HL-60 (cell line): ENCODE measurements at regions not wholly inside any gene's neighbourhood (a gene's known extent, or its start where the extent isn't known, plus 50 kb on each side); places are given as distances from the start of the nearest gene placed in this dataset.

Experiments used
- DNase-seq, 2 experiments: peaks; one replicate each; pipeline ENCODE4 v3.0.0-alpha.2; 2010 to 2020; ENCODE audit warnings: low read depth in 1 of 2, low spot score in 1 of 2
- H3K27ac ChIP-seq: fragments of 250-450 bp; sonication (Bioruptor Pico); replicated peaks from 2 replicates; pipeline ENCODE4 v1.5.1; 2020; ENCODE audit warnings: mild to moderate bottlenecking, moderate library complexity
- H3K27me3 ChIP-seq: fragments of 250-450 bp; sonication (Bioruptor Pico); 2 replicates; pipeline ENCODE4 v1.5.1; 2021; ENCODE audit warnings: mild to moderate bottlenecking, moderate library complexity; ENCODE audit not compliant: insufficient read depth, poor library complexity, severe bottlenecking
- H3K4me3 ChIP-seq: replicated peaks from 2 replicates; pipeline ENCODE4 v1.5.1; 2011; ENCODE audit warnings: mild to moderate bottlenecking, control low read depth, low read length; ENCODE audit not compliant: insufficient read depth
- GABPA ChIP-seq: IDR thresholded peaks from 2 replicates; pipeline ENCODE4 v1.6.1; 2012; ENCODE audit warnings: low read depth
- POLR2AphosphoS5 ChIP-seq: IDR thresholded peaks from 2 replicates; pipeline ENCODE4 v1.6.1; 2012; ENCODE audit warnings: low read depth
- SPI1 ChIP-seq: IDR thresholded peaks from 2 replicates; pipeline ENCODE4 v1.6.1; 2012; ENCODE audit warnings: low read depth, mild to moderate bottlenecking, borderline replicate concordance
- TF ChIP-seq, protein P1 (sequence below): IDR thresholded peaks from 2 replicates; pipeline ENCODE4 v1.6.1; 2012; ENCODE audit warnings: low read depth; ENCODE audit not compliant: insufficient replicate concordance
- TF ChIP-seq, protein P2 (sequence below): IDR thresholded peaks from one replicate; pipeline ENCODE4 v1.5.1; 2011; ENCODE audit warnings: low read length, control low read depth, inconsistent platforms; ENCODE audit not compliant: insufficient read depth

DNA sequence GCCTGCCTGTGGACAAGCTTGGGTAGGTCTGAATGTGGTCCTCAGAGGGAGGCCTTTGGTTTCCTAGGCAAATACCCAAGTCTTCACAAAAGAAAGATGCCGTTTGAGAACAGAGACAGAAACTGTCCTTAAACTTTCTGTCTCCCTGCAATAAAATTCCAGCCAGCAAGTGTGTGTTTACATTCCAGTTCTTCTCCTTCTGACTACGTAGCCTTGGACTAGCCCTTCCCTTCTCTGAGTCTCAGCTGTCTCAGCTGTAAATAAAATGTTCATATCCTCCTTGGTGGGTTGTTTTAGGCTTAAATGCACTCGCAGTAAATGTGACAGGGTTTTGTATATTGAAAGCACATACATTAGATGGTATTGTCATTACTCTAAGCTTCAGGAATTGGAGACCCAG lies 561.2 kb upstream of the MKI67 start:
- Histone ChIP-seq H3K4me3 (no peak overlapping the region), H3K27me3 (no peaks in the 10 kb centered on the region), H3K27ac (no peak overlapping the region)
- TF ChIP-seq, protein P1, sequence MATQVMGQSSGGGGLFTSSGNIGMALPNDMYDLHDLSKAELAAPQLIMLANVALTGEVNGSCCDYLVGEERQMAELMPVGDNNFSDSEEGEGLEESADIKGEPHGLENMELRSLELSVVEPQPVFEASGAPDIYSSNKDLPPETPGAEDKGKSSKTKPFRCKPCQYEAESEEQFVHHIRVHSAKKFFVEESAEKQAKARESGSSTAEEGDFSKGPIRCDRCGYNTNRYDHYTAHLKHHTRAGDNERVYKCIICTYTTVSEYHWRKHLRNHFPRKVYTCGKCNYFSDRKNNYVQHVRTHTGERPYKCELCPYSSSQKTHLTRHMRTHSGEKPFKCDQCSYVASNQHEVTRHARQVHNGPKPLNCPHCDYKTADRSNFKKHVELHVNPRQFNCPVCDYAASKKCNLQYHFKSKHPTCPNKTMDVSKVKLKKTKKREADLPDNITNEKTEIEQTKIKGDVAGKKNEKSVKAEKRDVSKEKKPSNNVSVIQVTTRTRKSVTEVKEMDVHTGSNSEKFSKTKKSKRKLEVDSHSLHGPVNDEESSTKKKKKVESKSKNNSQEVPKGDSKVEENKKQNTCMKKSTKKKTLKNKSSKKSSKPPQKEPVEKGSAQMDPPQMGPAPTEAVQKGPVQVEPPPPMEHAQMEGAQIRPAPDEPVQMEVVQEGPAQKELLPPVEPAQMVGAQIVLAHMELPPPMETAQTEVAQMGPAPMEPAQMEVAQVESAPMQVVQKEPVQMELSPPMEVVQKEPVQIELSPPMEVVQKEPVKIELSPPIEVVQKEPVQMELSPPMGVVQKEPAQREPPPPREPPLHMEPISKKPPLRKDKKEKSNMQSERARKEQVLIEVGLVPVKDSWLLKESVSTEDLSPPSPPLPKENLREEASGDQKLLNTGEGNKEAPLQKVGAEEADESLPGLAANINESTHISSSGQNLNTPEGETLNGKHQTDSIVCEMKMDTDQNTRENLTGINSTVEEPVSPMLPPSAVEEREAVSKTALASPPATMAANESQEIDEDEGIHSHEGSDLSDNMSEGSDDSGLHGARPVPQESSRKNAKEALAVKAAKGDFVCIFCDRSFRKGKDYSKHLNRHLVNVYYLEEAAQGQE = no peak
- TF ChIP-seq GABPA (no peak), SPI1 (no peak), POLR2AphosphoS5 (no peak)
- TF ChIP-seq, protein P2, sequence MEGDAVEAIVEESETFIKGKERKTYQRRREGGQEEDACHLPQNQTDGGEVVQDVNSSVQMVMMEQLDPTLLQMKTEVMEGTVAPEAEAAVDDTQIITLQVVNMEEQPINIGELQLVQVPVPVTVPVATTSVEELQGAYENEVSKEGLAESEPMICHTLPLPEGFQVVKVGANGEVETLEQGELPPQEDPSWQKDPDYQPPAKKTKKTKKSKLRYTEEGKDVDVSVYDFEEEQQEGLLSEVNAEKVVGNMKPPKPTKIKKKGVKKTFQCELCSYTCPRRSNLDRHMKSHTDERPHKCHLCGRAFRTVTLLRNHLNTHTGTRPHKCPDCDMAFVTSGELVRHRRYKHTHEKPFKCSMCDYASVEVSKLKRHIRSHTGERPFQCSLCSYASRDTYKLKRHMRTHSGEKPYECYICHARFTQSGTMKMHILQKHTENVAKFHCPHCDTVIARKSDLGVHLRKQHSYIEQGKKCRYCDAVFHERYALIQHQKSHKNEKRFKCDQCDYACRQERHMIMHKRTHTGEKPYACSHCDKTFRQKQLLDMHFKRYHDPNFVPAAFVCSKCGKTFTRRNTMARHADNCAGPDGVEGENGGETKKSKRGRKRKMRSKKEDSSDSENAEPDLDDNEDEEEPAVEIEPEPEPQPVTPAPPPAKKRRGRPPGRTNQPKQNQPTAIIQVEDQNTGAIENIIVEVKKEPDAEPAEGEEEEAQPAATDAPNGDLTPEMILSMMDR = no peak
- DNase-seq = no peak

DNA sequence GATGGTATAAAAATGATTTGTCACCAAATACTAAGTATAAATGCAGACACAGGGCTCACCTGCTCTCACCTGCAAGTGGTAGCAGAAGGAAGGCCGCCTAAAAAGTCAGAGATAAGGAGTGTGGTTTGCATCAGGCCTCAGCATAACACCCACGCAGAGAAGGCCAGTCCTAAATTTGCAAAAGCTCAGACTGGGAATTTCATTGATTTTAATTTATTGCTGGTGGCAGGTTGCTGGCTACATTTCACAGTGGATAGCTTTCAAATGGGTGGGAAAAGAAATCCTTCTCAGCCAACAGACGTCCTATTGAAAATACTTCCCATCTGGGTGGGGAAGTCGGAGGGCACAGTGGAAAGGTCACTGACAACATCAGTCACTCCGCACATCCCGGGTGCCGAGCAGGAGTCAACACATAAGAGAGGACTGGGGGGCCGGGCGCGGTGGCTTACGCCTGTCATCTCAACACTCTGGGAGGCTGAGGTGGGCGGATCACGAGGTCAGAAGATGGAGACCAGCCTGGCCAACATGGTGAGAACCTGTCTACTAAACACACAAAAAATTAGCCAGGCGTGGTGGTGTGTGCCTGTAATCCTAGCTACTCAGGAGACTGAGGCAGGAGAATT lies 561.8 kb upstream of the MKI67 start:
- Histone ChIP-seq H3K27ac (no peak overlapping the region), H3K4me3 (no peak overlapping the region), H3K27me3 (no peaks in the 10 kb centered on the region)
- TF ChIP-seq, protein P1 = no peak
- TF ChIP-seq GABPA (no peak), POLR2AphosphoS5 (no peak), SPI1 (no peak)
- TF ChIP-seq, protein P2 = no peak
- DNase-seq = no peak

DNA sequence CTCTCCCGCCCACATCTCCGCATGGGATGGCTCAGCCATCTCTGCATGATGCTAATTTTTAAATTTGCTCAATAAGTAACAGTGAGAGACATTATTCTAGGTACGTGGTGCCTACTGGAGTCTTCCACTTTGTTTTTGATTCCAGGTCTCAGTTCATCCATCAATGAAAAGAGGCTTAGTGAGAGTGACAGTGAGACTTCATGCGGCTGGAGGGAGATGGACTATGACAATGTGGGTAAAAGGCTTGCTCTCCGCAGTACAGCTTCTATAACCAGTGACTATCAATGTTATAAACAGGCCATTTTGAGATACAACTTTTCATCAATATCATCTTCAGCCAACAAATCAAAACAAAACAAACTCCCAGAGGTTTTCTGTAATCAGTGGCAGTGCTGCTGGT lies 563.4 kb upstream of the MKI67 start:
- Histone ChIP-seq H3K27me3 (no peaks in the 10 kb centered on the region), H3K4me3 (no peak overlapping the region), H3K27ac (no peak overlapping the region)
- TF ChIP-seq POLR2AphosphoS5 (no peak), GABPA (no peak), SPI1 (no peak)
- TF ChIP-seq, protein P1 = no peak
- TF ChIP-seq, protein P2 = no peak
- DNase-seq = no peak
